Myocyte (in vitro differentiated cells): ENCODE measurements at regions not wholly inside any gene's neighbourhood (a gene's known extent, or its start where the extent isn't known, plus 50 kb on each side); places are given as distances from the start of the nearest gene placed in this dataset.
A peak's percentile ranks its signal among the peaks of the same experiment; 100 is the strongest.

ENCODE experiments used
- DNase-seq: peaks from one replicate; pipeline ENCODE4 v3.0.0-alpha.2; 2012; ENCODE audit warnings: low read depth

DNA sequence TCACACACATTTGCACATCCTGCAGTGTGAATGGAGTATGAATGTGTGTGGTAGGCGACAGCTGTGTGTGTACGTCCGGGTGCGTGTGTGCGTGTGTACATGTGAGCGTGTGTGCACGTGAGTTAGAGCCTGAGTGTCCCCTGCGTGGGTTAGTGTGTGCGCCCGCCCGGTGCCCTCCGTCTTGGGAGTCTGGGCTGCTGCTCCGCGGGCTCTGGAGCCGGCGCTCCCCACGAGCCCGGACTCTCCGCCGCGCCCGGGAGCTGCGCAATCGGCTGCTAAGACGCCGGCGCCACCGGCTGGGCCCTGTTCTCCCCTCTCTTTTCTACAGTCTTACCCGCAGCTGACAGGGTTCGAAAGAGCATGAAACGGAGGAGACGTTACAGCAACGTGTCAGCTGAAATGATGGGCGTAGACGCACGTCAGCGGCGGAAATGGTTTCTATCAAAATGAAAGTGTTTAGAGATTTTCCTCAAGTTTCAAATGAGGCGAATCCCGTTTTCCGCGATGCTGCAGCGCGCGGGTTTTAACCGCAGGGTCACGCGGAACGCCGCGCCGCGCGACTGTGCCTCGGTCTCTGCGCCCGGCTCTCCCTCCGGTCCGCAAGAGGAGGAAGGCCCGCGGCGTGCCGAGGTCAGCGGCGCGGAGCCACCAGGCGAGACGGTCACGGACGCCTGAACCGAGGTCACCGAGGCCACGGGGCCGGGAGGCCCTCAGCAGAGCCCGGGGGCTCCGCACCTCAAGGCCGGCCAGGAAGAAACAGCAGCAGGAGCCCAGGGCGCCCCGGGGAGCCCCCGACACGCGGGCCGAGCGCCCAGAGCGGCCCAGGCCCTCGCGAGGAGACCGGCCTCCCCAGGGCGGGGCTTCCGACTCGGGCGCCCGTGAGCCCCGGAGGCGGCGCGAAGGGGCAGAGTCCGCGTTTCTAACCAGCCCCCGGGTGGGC, 95.3 kb upstream of the BHLHE23 start:
- peak; percentile 10 for DNase-seq

DNA sequence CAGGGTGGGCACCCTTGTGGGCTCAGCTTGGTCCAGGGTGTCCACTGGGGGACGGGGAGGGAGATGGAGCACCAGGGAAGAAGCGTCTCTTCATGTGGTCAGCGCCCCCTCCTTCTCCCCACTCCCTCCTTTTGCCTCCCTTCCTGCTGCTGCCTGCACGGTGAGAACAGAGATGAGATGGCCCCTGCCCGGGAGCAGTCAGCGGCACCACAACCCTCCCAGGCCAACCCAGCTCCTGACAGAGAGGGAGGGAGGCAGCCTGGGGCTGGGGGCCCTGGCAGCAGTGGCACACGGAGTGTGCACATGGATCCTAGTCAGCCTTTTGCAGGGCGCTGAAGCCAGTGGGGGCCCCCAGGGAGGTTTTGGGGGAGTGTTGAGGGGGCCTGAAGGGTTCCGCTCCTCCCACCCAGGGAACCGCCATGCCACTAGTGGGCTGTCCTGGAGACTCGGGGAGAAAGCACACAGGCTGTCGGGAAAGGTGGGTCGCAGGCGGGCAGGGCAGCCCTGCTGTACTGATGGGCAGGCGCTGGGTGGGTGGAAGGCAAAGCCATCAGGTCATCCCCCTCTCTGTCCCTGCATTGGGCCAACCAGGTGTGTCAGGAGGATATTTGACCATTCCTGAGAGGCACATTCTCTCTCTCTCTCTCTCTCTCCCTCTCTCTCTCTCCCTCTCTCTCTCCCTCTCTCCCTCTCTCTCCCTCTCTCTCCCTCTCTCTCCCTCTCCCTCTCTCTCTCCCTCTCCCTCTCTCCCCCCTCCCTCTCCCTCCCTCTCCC, 94.3 kb upstream of the BHLHE23 start:
- no peak for DNase-seq

DNA sequence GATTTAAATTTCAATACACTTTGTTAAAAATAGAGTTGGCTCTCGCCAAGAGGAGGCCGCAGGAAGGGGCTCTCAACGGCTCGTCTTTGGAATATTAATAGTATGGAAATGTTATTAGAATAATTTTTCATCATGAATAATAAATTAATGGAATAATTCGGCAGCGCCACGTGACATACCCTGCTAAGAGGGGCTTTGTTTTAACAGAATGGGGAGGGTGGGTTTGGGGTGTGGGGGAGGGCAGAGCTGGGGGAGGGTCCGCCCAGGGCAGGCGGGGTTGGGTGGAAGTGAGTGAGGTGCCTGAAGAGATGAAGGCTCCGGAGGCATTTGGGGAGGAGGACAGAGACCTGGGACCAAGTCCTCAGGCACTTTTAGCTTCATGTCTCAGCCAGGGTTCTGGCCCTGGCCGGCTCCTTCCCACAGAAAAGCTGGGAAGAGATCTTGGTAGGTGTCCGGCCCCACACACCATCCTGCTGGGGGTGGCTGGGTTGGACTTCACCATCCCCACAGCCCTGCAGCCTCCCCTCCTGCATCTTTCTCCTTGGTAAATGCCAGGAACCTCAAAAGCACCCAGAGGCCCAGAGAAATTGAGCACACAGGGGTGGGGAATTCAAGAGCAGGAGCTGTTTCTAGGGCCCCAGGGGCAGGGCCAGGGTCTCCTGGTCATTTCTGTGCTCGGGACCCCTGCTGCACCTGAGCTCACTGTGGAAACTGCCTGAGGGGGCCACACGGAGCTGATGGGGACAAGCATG, 93.6 kb upstream of the BHLHE23 start:
- DNase-seq = no peak

DNA sequence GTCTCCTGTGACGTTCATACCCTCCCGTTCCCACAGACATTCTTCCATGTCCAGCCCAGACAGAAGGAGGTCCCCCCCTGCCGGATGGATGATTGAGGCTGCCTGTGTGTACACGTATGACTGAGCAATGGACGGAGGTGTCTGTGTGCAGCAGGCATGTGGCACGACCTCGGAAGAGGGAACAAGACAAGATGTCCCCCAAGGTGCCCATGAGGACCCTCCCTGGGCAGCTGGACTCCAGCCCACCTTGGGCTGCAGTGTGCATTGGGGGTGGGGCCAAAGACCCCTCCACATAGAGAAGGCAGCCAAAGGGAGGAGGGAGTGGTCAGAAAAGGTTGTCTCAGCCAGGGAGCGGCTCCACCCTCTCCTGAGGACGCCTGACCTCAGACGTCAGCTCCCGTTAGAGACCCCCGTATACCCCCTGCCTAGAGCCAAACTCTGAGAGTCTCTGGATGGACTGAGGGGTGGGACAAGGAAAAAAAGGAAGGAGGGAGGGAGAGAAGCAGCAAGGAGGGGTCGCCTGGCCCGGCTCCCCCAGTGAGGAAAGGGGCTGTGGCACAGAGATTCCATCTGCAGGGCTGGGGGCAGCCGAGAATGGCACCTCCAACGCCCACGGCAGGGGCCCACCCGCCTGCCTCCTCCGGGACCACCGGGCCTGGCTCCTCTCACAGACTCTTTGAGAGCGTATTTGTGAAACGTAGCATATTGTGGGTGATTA, 92.9 kb upstream of the BHLHE23 start:
- no peak for DNase-seq

DNA sequence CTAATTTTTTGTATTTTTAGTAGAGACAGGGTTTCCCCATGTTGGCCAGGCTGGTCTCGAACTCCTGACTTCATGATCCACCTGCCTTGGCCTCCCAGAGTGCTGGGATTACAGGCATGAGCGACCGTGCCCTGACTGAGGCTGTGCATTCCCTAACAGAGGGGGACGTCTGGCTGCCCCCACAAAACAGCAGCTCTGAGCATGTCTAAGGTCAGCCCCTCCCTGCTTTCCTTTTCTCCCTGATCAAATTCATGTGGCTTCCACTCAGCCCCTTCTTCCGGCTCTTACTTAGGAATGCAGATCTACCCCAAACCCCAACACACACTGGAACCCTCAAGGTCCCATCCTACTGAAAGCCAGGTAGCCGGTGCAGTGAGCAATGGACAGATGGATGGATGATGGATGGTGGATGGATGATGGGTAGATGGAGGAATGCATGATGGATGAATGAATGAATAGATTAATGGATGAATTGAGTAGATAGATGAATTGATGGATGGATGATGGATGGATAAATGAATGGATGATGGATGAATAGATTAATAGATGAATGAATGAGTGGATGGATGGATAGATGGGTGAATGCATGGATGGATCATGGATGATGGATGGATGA, 91.5 kb upstream of the BHLHE23 start:
- no peak for DNase-seq

DNA sequence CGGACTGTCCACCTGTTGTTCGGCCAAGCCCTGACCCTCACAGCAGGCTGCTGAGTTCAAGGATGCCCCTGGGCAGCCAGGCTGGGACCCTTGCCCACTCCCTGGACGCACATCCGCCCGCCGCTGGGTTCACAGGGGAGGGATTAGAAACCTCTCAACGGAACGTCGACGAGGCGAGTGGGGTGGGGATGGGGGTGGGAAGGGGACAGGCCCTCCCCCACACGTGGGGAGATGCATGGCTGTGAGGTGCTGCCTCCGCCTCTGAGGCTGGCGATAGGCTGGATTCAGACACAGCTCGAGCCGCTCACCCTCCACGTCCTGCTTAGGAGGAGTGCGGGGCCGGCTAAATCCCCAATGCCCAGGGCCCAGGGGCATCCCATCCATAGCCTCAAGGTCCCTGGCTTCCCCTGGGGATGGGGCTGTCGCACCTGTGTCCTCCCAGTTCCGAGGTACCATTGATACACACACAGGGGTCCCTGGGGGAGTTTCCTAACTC, 90.6 kb upstream of the BHLHE23 start:
- DNase-seq = no peak

DNA sequence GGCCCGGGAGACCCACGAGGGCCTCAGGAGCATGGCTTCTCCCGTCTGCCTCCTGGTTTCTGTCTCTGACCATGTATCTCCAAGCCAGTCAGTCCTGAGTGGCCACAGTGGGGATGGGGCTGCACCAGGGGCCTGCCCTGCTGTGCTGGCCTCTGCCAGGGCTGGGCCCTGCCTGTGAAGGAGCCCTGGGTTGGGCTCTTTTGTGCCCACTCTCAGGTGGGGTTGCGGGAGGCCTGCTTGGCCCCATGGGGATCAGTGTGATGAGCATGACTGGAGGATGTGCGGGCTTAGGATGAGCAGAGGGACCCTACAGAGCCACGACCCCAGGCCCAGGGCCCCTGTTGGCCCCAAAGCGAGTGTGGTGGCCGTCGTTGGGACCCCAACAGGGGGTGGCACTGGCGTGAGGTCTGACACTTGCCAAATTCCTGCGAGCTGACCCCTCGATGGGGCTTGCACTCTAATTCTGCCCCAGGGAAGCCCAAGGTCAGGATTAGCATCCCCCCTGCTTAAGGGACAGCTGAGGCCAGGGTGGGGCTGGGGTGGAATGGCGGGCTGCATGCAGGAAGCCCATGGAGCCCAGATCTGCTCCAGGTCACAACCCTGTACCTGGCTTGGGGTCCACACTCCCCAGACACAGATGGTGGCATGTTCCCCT, 90.0 kb upstream of the BHLHE23 start:
- no peak for DNase-seq

DNA sequence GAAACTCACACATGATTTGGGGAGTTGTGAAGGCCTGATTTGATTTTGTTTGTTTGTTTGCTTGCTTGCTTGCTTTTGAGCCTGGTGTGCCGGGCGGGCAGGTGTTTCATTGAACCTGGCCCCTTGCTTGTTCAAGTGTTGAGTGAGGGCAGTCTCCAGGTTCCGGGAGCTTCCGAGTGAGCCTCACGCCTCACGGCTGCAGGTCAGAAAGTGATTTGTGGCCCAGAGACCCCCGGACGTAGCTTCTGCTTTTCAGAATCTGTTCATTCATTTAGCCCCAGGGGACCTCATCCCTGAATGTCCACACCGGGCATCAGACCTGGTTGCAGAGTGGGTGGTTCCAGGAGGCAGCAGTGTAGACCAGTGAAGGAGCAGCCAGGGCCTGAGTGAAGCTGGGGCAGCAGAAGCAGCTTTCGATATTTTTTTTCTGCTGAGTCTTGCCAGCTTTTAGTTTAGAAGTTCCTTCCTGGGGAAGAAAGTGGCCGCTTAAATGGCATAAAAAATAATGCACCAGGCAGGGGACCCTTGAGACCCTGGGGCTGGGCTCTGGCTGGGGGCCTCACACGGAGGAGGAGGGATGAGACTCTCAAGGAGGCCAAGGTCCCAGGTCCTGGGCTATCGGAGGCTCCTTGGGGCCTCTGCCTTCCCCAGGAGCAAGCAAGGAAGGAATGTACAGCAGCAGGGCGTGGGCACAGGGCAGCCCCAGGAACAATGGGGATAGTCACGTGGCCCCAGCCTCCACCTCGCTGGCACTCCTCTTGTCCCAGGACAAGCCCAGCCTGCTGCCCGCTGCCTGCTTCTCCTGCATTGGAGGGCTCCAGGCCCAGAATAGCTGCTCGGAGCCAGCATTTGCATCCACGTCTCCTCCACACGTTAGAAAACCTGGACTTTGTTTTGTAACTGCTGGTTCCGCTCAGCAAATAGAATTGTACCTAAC, 89.2 kb upstream of the BHLHE23 start:
- no peak for DNase-seq

DNA sequence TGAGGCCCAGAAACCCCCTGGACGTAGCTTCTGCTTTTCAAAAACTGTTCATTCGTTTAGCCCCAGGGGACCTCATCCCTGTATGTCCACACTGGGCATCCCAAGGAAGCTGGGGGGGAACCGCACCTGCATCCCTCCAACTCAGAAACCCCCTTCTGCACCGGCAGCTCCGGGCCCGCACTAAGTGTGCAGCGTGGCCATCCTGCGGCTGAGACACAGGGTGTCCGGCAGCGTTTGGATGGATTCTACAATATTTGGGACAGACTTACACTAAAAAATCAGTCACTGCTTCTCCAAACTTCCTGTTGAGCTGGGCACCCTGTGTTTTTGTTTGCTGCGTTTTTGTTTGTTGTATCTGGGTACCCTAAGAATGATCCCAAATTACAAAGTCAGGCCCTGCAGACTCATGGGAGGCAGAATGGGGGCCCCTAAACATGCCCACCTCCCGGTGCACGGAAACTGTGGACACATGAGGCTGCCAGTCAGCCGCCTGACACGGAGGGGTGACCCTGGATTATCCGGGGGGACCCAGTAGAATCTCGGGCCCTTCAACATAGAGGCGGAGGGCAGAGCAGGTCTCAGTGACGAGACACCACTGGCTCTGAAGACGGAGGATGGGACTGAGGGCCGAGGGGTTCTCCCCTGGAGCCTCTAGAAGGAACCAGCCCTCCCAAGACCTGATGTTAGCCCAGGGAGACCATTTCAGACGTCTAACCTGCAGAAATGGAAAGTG, 88.2 kb upstream of the BHLHE23 start:
- no peak for DNase-seq

DNA sequence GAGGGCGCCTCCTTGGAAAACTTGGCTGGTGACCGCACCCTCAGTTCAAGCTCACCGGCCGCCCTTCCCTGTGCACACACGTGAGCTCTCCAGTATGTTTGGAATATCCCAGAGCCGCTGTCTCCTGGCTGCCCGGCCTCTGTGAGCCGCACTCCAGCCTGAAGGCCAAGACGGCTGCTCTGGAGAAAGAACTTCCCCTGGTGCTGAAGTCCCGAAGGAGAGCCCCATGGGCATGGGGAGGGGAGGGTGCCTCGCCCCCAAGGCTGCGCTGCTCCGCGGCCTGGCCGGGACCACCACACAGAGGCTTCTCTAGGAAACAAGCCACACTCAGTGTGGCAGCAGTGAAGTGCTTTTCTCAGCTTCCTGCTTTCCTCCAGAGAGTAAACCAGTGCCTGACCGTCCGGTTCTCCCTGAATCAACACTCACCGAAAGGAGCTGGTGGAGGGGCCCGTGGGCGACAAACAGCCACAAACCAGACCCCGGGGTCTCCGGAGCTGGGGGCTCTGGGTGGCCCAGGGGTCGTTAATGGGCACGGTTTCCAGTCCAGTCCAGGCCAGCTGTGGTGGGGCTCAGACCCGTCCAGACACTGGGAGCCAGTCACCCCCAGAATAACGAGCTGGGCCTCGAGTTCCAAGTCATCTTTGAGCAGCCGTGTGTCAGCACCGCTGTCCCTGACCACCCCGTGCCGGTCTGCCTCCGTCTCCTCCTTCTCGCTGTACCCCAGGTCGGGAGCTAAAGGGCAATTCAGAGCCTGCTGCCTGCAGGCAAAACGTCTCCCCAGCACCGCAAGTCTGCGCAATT, 87.4 kb upstream of the BHLHE23 start:
- DNase-seq = no peak

DNA sequence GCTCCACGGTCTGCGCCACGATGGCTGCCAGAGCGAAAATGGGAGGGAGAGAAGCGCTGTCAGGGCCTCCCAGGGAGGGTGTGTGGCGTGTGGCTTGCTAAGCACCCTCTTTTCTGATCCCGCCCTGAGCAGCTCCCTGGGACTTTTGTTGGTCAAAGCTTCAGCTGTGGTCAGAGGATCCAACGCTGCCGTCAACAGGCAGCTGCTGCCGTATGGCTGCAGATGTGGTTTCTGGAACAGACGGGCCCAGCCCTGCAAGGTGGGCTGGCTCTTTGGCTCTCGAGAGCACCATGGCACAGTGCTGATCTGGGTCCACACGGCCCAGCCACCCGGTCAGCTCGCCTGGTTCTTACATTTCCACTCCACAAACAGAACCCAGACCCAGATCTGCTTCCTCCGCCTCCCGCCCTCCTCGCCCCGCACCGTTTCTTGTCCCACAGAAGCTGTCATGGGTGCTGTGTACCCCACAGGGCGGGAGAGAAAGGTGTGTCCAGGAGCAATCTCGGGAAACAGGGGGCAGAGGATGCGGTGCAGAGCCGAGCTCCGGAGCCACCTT, 86.0 kb upstream of the BHLHE23 start:
- peak; percentile 51 for DNase-seq

DNA sequence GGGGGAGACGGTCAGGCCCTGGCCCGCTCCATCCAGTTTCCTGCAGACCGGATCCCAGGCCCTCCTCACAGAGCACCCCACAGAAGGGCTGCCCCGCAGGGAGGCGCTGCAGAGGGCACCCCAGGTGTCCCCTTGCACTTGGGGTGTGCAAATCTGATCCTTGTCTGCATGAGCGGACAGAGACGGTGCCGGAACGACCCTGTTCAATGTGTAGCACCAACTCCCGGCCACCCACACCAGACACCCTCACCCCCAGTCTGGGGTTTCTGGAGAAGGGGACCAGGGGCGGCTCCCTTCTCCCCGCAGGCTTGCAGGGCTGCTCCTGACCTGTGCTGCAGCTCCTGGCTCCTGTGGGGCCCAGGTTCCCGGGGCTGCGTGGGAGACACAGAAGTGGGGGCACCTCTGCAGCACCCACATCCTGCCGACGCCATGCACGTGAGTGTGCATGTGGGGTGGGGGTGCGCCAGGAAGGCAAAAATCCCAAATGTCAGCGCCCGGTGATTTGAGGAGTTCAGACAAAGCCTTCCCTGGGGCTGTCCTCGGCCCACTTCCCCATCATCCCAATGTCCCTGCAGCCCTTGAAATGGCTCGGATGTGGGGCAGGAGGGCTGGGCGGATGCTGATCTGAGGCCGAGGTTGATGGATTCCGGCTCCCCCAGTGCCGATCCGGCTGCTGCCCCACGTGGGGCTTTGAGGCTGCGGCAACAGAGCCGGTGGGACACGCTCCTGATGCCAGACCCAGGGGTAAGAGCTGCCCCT, 85.3 kb upstream of the BHLHE23 start:
- no peak for DNase-seq

DNA sequence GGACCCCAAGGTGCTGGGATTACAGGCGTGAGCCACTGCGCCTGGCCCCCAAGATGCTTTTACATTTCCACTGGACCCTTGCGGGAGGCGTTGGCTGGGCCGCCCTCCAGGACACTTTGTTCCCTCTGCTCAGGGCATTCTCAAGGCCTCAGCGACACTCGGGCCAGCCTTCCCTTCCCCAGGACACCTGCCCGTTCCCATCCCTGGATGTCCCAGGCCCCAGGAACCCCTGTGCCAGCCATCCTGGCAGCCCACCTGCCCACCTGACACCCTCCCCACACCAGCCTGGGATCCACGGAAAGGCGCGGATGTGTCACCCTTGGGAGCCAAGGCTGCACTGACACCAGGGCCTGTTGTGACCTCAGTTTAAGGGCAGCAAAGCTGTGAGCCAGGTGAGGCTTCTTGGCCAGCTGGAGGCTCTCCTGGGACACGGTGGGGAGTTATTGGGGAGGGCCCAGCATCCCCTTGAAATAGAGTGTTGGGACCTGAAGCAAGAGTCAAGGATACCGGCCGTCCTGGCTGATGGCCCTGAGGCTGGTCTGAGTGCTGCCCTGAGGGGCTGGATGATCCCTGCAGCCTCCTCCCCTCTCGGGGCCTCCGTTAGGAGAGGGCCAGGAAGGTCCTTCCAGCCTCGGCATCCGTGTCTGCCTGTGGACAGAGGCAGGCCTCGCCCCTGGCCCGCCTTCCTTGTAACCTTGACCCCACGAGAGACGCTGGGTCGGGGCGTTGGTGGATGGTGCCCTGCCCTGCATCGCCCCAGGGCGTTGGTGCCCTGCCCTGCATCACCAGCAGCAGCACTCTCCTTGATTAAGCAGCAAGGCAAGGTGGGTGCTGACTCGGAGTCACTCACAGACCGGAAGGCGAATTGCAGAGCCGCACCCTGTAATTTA, 84.2 kb upstream of the BHLHE23 start:
- DNase-seq = no peak

DNA sequence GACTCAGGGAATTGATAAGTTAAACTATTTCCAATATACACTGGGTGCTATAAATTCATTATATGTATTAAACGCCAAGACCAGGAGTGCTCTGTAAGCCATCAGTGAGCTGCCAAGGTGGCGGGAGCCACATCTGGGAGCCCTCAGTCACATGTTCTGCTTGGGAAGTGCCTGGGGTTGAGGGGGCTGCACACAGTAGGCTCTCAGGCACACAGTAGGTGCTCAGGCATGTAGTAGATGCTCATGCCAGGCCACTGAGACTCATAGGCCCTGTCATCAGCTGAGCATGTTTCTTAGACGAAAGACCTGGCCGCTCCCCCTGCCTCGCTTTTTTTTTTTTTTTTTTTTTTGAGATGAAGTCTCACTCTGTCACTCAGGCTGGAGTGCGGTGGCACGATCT, 83.3 kb upstream of the BHLHE23 start:
- no peak for DNase-seq
